Suprapubic skin (tissue), 4 donors: ENCODE measurements at regions not wholly inside any gene's neighbourhood (a gene's known extent, or its start where the extent isn't known, plus 50 kb on each side); places are given as distances from the start of the nearest gene placed in this dataset.

Experiments used
- DNase-seq, 2 donors: peaks; one replicate each; pipeline ENCODE4 v3.0.0-alpha.2; 2019; ENCODE audit warnings: low spot score in 2 of 2
- H3K27ac ChIP-seq: fragments of 200-600 bp; sonication (generic); one replicate; pipeline ENCODE4 v1.5.1; 2019
- H3K27me3 ChIP-seq: fragments of 200-600 bp; sonication (generic); one replicate; pipeline ENCODE4 v1.5.1; 2019
- H3K36me3 ChIP-seq: fragments of 200-600 bp; sonication (generic); one replicate; pipeline ENCODE4 v1.5.1; 2019
- H3K4me1 ChIP-seq: fragments of 200-600 bp; sonication (generic); one replicate; pipeline ENCODE4 v1.5.1; 2019
- H3K4me3 ChIP-seq: fragments of 200-600 bp; sonication (generic); one replicate; pipeline ENCODE4 v1.5.1; 2019; ENCODE audit warnings: mild to moderate bottlenecking
- H3K9me3 ChIP-seq: fragments of 200-600 bp; sonication (generic); one replicate; pipeline ENCODE4 v1.5.1; 2019
- EP300 ChIP-seq: sonication (generic); formaldehyde crosslinking; IDR thresholded peaks from one replicate; pipeline ENCODE4 v1.6.1; 2017; ENCODE audit warnings: antibody characterized with exemption
- POLR2A ChIP-seq, 2 donors: fragments of 450-650 bp; IDR thresholded peaks; one replicate each; pipeline ENCODE4 v1.6.1; 2017; ENCODE audit warnings: antibody characterized with exemption in 2 of 2, mild to moderate bottlenecking in 2 of 2, moderate library complexity in 2 of 2
- POLR2AphosphoS5 ChIP-seq, 3 donors: sonication (generic); formaldehyde crosslinking; IDR thresholded peaks; one replicate each; pipeline ENCODE4 v1.6.1; 2017; ENCODE audit warnings: antibody characterized with exemption in 3 of 3
- WGBS: methylation state at CpG from one replicate; pipeline ENCODE4 v1.1.5; 2018; 5-methylcytosine and 5-hydroxymethylcytosine counted together
- TF ChIP-seq, protein P1 (sequence below), 2 donors: fragments of 200-600 bp in 1 of 2; fragments of 450-650 bp in 1 of 2; sonication (generic) in 1 of 2; IDR thresholded peaks; one replicate each; pipeline ENCODE4 v1.5.1; 2016 to 2019; ENCODE audit warnings: antibody characterized with exemption in 2 of 2, mild to moderate bottlenecking in 1 of 2, moderate library complexity in 1 of 2

DNA sequence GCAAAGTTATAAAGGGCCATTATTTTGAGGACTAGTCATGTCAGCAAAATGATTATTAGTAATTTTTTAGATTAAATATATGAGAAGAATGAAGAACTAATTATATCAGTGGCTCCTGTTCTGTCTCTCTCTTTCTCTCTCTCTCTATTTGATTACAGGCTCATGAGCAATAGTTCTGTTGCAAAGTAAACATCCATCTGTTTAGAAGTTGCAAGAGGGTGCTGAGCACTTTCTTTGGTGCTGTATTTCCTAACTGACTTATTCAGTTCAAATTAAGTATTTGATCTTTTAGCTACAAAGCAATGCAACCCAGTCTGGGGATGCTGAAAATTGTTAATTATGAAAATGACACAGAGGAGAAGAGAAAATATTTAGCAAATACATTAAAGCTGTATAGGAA is 408.1 kb upstream of the UBE2E3 start:
- H3K4me3 ChIP-seq: no peak overlapping the region
- no peaks in the 10 kb centered on the region for H3K36me3 ChIP-seq
- H3K9me3 ChIP-seq: no peaks in the 10 kb centered on the region
- no peaks in the 10 kb centered on the region for H3K27me3 ChIP-seq
- H3K27ac ChIP-seq: no peak overlapping the region
- DNase-seq: no peak
- H3K4me1 ChIP-seq: no peaks in the 10 kb centered on the region
- TF ChIP-seq, protein P1, sequence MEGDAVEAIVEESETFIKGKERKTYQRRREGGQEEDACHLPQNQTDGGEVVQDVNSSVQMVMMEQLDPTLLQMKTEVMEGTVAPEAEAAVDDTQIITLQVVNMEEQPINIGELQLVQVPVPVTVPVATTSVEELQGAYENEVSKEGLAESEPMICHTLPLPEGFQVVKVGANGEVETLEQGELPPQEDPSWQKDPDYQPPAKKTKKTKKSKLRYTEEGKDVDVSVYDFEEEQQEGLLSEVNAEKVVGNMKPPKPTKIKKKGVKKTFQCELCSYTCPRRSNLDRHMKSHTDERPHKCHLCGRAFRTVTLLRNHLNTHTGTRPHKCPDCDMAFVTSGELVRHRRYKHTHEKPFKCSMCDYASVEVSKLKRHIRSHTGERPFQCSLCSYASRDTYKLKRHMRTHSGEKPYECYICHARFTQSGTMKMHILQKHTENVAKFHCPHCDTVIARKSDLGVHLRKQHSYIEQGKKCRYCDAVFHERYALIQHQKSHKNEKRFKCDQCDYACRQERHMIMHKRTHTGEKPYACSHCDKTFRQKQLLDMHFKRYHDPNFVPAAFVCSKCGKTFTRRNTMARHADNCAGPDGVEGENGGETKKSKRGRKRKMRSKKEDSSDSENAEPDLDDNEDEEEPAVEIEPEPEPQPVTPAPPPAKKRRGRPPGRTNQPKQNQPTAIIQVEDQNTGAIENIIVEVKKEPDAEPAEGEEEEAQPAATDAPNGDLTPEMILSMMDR (IDR thresholded peaks at IDR 0.05): no peak
- TF ChIP-seq POLR2A (IDR thresholded peaks at IDR 0.05) (no peak), EP300 (no peak), POLR2AphosphoS5 (IDR thresholded peaks at IDR 0.05) (no peak)

DNA sequence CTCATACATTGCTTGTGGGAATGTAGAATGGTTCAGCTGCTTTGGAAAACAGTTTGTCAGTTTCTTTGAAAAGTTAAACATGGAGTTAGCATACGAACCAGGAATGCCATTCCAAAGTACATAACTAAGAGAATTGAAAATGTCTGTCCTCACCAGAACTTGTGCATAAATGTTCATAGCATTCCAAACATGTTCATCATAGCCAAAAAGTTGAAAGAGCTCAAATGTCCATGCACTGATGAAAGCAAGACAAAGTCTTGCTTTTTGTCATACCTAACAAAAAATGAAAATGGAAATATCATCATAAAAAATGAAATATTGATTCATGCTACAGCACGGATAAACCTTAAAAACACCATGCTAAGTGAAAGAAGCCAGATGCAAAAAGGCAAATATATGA is 408.8 kb upstream of the UBE2E3 start:
- 58% methylated on average over 2 of the region's 2 CpGs for WGBS
- Histone ChIP-seq H3K36me3 (no peaks in the 10 kb centered on the region), H3K4me3 (no peak overlapping the region), H3K27ac (no peak overlapping the region), H3K9me3 (no peaks in the 10 kb centered on the region), H3K27me3 (no peaks in the 10 kb centered on the region), H3K4me1 (no peaks in the 10 kb centered on the region)
- DNase-seq: no peak
- TF ChIP-seq, protein P1 (IDR thresholded peaks at IDR 0.05): no peak
- TF ChIP-seq POLR2A (IDR thresholded peaks at IDR 0.05) (no peak), EP300 (no peak), POLR2AphosphoS5 (IDR thresholded peaks at IDR 0.05) (no peak)

DNA sequence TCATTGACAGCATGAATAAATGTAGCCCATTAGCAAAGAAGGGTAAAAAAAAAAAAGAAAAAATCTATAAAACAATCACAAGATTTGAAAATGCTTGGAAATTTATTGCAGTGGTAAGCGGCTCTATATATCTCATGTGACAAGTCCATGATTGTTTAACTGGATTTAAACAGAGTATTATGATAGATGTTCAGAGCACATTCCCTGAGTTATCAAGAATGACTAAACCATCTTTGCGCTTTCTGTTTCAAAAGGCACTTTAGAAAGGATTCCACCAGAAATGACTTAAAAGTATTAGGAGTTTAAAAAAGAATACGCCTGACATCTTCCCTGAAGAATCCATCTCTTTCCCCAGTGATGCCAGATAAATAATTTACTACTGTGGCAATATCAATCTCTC is 409.5 kb upstream of the UBE2E3 start:
- Histone ChIP-seq H3K4me1 (no peaks in the 10 kb centered on the region), H3K9me3 (no peaks in the 10 kb centered on the region), H3K4me3 (no peak overlapping the region), H3K27me3 (no peaks in the 10 kb centered on the region), H3K27ac (no peak overlapping the region), H3K36me3 (no peaks in the 10 kb centered on the region)
- TF ChIP-seq EP300 (no peak), POLR2AphosphoS5 (IDR thresholded peaks at IDR 0.05) (no peak), POLR2A (IDR thresholded peaks at IDR 0.05) (no peak)
- TF ChIP-seq, protein P1 (IDR thresholded peaks at IDR 0.05): no peak
- DNase-seq: no peak
- WGBS: 92% methylated on average over 3 of the region's 3 CpGs

DNA sequence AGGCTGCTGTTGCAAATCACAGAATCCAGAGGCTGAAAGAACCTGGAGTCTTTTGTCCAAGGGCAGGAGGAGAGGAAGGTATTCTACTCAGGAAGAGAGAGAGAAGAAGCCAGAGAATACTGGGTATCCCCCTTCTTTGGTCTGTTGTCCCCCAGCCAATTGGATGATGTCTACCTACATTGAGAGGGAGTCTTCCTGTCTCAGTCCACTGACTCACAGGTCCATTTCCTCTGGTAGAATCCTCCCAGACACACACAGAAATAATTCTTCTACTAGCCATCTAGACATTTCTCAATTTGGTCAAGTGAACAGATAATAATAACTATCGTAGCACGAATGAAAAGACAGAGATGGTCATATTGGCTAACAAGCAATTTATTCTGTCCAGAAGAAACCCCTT is 416.4 kb upstream of the UBE2E3 start:
- no peaks in the 10 kb centered on the region for H3K9me3 ChIP-seq

DNA sequence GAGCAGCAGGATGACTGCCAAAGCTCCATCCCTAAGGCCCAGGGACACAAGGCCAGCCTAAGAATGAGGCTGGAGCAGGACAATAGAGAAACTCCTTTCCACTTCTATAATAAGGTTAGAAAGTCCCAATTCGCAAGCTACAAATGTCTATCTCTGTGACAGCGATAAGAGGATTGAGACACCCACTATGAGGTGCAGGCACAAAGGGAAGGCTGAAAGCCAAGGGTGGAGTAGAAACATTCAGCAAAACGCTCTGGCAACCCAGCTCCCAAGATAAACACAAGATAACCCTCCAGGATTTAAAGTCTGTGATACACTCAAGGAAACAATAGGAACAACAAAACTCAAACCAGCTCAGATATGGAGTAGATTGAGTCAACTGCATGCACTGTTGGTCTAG is 418.0 kb upstream of the UBE2E3 start:
- WGBS: 48% methylated on average over 3 of the region's 3 CpGs
- H3K4me3 ChIP-seq: no peak overlapping the region
- TF ChIP-seq EP300: no peak
- TF ChIP-seq, protein P1 (IDR thresholded peaks at IDR 0.05): no peak

More for the DNA sequence above, 416.4 kb upstream of the UBE2E3 start:
- Histone ChIP-seq H3K27ac (no peak overlapping the region), H3K4me3 (no peak overlapping the region), H3K27me3 (no peaks in the 10 kb centered on the region), H3K4me1 (no peaks in the 10 kb centered on the region), H3K36me3 (no peaks in the 10 kb centered on the region)
- TF ChIP-seq POLR2A (IDR thresholded peaks at IDR 0.05) (no peak), EP300 (no peak), POLR2AphosphoS5 (IDR thresholded peaks at IDR 0.05) (no peak)
- TF ChIP-seq, protein P1 (IDR thresholded peaks at IDR 0.05): no peak
- no peak for DNase-seq
- 93% methylated on average over 2 of the region's 2 CpGs for WGBS

More for the DNA sequence above, 418.0 kb upstream of the UBE2E3 start:
- no peak for DNase-seq
- H3K36me3 ChIP-seq: no peaks in the 10 kb centered on the region
- H3K27me3 ChIP-seq: no peaks in the 10 kb centered on the region
- H3K4me1 ChIP-seq: no peaks in the 10 kb centered on the region
- no peaks in the 10 kb centered on the region for H3K9me3 ChIP-seq
- H3K27ac ChIP-seq: no peak overlapping the region
